RKO (cell line): ENCODE measurements at regions not wholly inside any gene's neighbourhood (a gene's known extent, or its start where the extent isn't known, plus 50 kb on each side); places are given as distances from the start of the nearest gene placed in this dataset.

ENCODE experiments used
- DNase-seq: peaks from one replicate; pipeline ENCODE4 v3.0.0-alpha.2; 2016; ENCODE audit warnings: low spot score

DNA sequence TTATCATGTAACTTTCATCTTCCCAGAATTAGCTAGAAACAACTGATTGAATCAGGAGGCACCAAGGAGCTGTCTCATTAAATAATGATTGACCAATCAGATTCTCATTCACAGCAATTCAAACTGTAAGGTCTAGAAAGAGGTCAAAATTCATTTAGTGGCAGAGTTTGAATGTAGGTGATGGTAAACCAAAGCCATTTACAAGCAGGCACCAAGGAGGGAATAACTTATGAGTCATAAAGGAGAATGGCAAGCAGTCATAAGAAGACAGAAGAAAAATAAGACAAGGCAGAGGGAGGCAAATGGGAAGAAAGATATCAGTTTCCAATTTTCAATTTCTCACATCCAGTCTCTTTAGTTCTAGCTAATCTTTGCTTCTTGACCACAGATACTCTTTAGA, 52.9 kb upstream of the DEFB112 start:
- no peak for DNase-seq

GRCh38 chr6:50110587-50110986, 60.9 kb upstream of the DEFB112 start:
- DNase-seq = no peak

DNA sequence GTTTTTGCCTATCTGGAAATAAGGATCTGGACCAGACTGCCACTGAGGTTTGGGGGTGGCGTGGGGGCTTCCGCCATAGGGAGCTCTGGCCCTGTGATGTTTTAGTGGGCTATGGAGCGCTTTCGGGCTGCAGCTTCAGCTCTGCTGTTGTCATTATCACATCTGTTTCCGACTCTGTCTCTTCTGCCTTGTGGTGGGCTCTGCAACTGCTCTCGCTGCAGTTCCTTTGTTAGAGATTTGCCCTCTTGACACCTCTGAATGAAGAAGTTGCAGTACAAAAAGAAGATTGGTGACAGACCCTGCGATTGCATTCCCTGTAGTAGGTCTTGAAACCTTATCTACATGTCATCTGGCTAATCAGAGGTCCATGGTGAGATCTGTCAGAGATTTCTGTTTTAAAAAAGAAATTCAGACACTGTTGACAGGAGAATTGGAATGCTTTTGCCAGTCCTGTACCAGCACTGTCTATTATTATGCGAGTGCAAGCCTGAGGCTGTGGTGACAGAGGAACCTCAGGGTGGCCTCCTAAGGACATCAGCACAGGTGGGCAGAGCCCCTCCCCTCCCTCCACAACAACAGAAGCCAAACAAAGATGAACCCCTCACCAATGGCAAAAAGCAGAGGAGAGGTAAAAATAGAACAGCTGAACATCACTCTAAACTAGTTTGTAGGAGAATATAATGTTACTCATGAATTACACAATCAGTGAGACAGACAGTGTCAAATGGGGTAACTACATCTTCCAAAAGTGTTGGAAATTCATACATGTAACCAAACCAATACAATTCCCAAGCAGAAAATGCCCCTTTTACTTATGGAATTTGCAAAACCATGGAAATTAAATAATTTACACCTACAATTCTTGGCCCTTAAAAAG, 63.5 kb upstream of the DEFB112 start:
- no peak for DNase-seq

- DNase-seq = no peak
These were observed 66.7 kb upstream of the DEFB112 start for GRCh38 chr6:50116390-50116789.

GRCh38 chr6:50116797-50117542, 67.2 kb upstream of the DEFB112 start:
- DNase-seq = no peak

DNA sequence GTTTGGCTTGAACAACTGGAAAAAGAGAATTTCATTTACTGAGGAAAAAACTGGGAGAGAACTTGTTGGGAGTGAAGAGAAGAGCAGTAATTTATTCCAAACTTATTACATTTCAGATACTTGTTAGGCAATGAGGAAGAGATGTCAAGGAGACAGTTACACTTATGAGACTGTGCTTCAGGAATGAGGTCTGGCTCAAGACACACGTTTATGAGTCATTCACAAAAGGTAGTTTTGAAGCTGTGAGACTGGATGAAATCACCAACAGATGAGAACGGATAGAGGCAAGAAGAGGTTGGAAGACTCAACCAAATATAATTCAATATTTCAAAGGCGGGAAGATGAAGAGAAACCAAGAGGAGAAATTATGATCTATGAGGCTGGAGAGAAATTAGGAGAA, 70.6 kb upstream of the DEFB112 start:
- no peak for DNase-seq

GRCh38 chr6:50123688-50124087, 74.0 kb upstream of the DEFB112 start:
- no peak for DNase-seq

- DNase-seq = no peak
These were observed 74.8 kb upstream of the DEFB112 start for GRCh38 chr6:50124572-50124971.

- peak; percentile 53 for DNase-seq
These were observed 78.8 kb upstream of the DEFB112 start for GRCh38 chr6:50128420-50129005.

GRCh38 chr6:50135968-50136367, 86.2 kb upstream of the DEFB112 start:
- DNase-seq = no peak

DNA sequence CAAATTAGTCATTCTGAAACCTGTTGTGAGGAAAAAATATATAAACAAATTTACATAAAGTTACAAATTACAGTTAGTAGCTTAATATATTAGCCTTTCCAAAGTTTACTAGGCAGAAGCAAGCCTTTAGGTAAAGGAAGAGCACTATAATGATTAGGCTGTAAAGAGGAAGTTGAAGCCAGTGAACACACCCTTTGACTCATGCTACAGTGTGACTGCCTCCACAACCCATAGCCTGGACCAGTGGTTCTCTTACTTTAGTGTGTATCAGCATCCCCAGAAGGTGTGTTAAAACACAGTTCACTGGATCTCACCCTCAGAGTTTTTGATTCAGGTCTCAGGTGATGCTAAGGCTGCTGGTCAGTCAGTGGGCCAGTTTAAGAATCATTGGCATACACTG, 91.4 kb upstream of the DEFB112 start:
- no peak for DNase-seq

DNA sequence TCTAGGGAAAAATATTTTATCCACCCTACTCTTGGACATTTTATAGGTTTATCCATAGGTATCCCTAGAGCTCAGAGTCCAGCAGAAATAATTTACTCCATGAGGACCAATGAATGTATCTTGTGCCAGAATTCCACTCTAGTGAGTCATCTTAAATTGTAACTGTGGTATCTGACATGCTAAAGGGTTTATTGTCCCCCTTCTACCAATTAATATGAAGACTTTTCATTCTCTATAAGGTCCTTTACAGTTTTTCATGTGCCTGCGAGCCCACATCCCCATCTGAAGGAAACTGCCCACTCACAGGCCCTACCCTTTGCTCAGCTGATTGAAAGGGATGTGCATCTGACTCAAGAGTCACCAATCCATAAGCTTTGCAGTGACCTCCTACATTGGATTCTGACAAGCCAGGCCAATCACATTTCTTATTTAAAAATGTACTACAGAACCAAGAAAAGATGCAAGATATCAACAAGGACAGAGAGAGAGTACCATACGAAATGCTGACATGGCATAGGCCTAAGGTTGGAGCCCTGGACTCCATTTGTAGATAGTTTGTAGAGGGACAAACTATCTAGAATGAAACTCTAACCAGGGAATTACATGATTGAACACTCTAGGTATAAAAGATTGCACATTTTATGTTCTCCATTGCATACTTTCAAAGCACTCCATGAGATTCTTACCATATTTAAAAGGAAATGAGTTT, 93.4 kb upstream of the DEFB112 start:
- DNase-seq = no peak

DNA sequence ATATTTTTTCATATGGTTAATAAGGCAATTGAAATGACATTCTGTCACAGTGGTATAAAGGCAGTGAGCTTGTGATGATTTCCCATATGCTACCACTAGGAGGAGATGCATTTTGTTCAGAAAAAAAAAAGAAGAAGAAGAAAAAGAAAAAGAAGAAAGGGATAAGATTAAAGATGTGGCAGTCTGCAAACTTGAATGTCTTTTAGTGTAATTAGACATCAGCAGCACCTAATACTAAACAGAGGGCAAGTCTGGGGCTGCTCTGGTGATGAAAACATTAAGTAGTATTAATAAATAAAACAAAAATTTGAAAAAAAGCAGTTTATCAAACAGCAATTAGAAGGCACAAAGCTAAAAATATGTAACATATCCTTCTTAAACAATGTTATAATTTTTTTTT, 95.4 kb upstream of the DEFB112 start:
- DNase-seq = peak; percentile 11

DNA sequence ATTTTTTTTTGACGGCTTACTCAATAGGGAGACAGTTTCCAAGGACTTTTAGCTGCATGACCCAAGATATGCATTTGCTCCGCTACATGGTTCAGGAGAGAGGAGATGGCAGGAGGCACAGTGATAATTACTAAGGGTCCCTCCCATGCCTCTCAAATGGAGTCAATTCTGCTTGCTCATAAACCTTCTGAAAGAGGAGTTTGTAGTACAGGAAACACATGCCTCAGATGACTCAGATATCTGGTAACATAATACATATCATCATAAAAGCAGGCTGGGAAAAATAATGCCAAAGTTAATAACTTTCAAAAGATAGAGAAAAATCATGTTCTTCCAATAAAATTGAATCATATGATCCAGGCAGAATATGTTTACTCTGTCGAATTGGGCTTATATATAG, 97.6 kb upstream of the DEFB112 start:
- no peak for DNase-seq

DNA sequence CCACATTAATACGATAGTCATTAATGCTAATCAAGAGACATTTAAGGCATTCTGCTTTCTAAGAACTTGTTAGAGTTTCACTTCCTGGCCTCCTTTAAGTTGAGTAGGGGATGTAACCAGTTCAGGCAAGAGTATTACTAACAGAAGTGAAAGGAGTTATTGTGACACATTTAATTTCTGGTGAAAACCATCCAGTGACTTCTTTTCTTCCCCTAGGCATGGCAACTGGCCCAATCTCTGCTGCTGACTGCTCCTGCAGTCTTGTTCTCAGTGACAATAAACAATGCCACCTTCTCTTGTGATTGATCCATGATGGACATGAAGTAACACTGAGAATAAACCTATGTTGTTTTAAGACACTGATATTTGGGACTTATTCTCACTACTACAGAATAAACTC, 130.9 kb upstream of the DEFB112 start:
- no peak for DNase-seq

DNA sequence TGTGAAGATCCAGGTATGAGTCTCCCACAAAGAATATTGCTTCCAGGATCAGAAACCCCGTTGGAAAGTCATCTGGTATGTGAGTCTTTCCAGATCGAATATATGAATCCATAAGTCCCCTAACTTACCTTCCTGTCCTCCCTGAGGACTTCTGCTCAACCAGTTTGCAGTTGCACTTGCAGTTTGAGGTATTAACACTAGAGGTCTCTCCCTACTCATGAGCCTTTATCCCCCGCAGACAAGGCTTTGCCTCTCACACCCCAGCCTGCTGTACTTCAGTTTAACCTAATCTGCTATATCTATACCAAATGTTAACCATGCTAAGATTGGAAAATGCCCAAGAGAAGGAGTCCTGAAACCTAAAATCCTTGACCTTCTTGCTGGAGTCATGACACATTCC, 135.3 kb upstream of the DEFB112 start:
- no peak for DNase-seq

- DNase-seq = no peak
These were observed 137.7 kb upstream of the DEFB112 start for GRCh38 chr6:50187351-50187921.

- no peak for DNase-seq
These were observed 148.5 kb upstream of the DEFB112 start for GRCh38 chr6:50198245-50198644.

GRCh38 chr6:50202766-50203165, 153.0 kb upstream of the DEFB112 start:
- DNase-seq = no peak

DNA sequence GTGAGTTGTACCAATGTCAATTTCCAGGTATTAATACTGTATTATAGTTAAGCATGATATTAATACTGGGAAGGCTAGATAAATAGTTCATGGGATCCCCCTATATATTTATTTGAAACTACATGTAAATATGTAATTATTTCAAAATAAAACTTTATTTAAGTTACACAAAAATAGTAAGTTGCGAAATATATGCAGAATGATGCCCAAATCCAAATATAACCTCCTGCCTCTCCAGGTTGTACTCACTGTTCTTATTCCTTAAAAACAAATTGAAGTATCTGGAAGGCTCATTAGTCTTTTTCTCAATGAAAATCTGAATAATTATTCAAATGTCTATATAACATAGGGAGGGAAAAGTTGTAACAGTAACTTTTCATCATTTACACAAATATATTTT, 161.9 kb upstream of the DEFB112 start:
- no peak for DNase-seq

GRCh38 chr6:50213146-50213545, 163.4 kb upstream of the DEFB112 start:
- no peak for DNase-seq

- no peak for DNase-seq
These were observed 165.2 kb upstream of the DEFB112 start for GRCh38 chr6:50214937-50215336.
